Tibial nerve (tissue), 3 donors: ENCODE measurements at regions not wholly inside any gene's neighbourhood (a gene's known extent, or its start where the extent isn't known, plus 50 kb on each side); places are given as distances from the start of the nearest gene placed in this dataset.

Experiments
- CTCF ChIP-seq, 5 experiments: fragments of 200-600 bp in 3 of 5; fragments of 450-650 bp in 2 of 5; sonication (generic) in 3 of 5; IDR thresholded peaks; one replicate each; pipeline ENCODE4 v1.5.1; 2016 to 2019; ENCODE audit warnings: antibody characterized with exemption in 5 of 5, mild to moderate bottlenecking in 3 of 5, moderate library complexity in 2 of 5
- POLR2A ChIP-seq, 2 donors: fragments of 450-650 bp; IDR thresholded peaks; one replicate each; pipeline ENCODE4 v1.6.1; 2017; ENCODE audit warnings: antibody characterized with exemption in 2 of 2, mild to moderate bottlenecking in 2 of 2, moderate library complexity in 2 of 2

GRCh38 chr15:38789566-38789965, 225.0 kb upstream of the RASGRP1 start:
- TF ChIP-seq POLR2A (IDR thresholded peaks at IDR 0.05), result no peak
- no peak for TF ChIP-seq CTCF (IDR thresholded peaks at IDR 0.05)
